Astrocyte of the hippocampus (primary cell): ENCODE measurements at regions not wholly inside any gene's neighbourhood (a gene's known extent, or its start where the extent isn't known, plus 50 kb on each side); places are given as distances from the start of the nearest gene placed in this dataset.

ENCODE experiments used
- DNase-seq: peaks from one replicate; pipeline ENCODE4 v3.0.0; 2011; ENCODE audit warnings: low read depth, low spot score

DNA sequence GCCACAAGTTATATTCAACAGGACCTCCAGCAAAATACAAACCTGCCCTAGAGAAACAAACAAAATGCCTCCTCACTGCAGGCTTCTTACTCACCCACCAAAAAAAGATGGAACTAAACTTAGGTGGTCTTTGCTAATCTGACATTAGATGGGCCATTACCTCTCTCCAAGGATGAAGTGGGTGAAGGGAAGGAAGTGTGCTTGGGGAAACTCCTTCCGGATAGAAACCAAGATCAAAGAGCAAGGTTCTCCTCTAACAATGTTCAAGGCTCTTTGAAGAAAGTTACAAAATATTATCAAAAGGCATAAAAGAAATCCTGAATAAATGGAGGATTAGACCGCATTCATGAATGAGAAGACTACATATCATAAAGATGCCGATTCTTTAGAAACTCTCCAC lies 187.5 kb downstream of the ADSS2 start:
- no peak for DNase-seq

DNA sequence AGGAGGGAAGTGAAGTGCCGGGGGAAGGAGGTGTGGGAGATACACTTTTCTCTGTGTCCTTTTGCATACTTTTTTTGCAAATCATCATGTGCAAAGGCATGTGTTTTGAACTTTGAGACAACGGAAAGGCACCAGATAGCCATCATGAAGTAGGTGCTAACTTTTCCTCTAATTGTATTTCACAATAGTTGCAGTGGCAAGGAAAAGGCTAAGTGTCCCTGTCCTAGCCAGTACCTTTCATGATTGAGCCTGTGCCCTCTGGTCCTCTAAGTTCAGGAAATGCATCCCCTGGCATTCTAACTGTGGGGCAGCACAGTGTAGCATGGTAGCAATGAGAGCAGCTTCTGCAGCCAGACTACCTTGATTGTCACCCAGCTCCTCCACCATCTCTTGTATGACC lies 186.2 kb downstream of the ADSS2 start:
- DNase-seq = no peak

DNA sequence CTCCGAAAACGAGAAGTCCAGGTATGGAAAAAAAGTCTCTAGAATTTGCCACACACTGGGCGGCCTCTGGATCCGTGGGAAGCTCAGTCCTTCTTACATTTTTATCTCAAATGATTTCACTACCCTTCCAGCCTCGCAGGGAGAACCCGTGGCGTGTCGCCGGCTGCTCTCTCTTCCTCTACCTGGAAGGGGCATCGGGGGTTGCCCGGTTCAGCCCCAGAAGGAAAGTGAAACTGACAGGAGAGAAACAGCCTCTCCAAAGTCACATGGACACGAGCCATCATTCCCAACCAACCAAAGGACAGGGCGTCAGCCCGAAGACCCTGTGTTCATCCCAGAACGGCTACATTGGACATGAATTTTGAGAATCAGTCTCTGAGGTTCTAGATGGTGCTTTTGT lies 182.5 kb downstream of the ADSS2 start:
- no peak for DNase-seq

GRCh38 chr1:244271004-244271403 lies 180.7 kb downstream of the ADSS2 start:
- DNase-seq = no peak

GRCh38 chr1:244271691-244272308 lies 179.9 kb downstream of the ADSS2 start:
- peak; percentile 4 for DNase-seq

DNA sequence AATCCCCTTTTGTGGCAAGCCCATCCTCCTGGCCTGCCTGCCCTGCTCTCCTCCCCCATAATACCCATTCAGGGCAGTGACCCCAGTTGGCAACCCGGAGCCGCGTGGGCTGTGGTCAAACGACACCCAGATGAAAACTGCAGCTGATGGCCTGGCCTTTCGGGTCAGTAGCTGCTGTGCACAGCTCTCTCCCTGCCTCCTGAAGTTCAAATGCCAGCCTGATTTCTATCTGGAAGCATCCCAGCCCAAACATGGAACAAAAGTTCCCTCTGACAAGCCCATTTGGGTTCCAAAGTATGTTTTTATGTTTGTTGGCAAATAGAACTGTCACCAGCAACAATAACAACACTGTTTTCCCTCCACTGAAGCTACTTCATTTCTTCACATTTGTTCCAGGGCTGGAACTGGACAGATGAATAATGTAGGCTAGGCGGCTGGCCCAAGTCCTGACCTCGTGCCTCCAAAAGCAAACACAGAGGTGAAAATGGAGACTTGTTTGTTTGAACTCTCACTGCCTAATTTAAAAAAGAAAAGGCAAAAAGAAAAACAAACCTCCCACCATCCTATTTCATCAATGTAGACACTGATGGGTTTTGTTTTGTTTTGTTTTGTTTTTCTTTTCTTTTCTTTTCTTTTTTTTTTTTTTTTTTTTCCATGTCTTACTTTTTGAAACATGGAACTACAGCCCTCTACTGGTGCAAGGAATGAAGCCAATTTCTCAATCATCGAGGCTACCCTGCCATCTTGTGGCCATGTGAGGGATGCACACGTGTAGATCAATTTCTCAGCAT lies 179.0 kb downstream of the ADSS2 start:
- DNase-seq = peak; percentile 94

DNA sequence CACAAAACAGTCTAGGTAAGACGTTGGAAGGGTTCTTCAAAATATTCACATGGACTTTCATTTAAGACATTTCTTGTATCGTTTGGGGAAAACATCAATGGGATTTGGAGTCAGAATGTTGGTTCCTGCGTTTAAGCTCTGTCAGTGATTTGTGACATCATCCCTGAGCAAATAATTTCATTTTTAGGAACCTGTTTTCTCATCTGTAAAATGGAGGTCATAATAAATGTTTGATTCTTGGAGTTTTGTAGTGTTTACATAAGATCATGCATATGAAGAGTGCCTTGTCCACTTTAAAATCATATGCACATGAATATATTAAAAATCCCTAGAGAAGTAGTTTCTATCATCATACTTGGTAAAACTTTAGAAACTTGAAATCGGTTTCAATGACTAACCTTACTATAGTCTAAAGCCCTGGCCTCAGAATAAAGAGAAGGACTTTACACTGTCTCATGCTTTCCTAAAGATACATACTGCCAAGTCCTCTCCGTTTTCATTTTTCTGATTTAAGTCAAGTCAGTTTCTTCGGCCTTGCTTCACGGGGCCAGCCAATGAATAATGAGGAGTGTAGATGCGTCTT lies 178.4 kb downstream of the ADSS2 start:
- DNase-seq = no peak

DNA sequence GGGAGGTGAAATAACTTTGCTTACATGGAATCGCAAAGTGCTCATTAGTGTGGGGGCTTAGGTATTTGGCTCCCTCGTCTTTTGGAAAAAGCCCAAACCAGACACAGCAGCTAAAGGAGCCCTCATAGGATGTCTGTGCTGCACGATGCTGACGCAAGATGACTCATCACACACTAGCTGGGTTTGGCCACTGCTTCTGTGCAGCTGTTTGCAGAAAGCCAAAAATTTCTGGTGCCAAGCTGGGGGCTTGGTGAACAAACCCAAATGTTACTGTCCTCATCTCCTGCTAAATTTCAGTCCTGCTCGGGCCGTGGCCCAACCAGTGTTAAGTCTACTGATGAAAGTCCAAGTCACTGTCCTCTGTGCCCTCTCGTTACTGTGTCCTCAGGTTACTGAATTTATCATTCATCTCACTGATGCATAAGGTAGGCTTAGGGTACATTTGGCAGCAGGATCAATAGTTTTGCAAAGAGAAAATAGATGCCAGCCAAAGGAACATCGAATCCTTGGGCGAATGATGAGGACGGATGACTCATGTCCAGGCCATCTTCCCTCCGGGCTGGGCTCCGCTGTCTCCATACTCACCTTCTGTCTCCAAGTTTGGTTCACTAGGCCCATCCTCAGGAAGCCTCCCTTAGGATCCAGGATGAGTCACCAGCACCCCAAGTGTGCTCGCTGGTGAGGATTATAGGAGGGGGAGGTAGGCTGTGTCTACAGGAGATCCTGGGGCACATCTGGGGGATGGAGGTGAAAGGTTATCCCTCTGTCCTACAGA lies 177.7 kb downstream of the ADSS2 start:
- peak; percentile 98 for DNase-seq

- peak; percentile 13 for DNase-seq
These were observed 175.1 kb downstream of the ADSS2 start for GRCh38 chr1:244276646-244277045.

DNA sequence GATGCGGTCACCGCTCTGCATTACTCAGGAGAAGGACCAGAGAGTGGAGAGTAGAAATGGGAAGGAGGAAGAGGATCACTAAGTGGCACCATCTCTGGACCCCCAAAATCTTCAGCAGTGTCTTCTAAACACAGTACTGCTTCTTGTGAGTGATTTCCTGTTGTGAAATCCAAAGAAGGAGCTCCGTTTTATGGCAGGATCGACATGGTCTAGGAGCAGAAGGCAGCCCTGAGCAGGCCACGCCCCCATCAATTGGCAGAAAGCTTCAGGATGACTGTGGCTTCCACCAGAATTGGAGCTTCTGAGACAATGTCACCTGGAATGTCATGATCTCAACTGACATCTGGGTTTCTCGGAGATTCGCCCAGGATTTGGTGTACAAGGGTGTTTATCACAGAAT lies 171.5 kb downstream of the ADSS2 start:
- no peak for DNase-seq

DNA sequence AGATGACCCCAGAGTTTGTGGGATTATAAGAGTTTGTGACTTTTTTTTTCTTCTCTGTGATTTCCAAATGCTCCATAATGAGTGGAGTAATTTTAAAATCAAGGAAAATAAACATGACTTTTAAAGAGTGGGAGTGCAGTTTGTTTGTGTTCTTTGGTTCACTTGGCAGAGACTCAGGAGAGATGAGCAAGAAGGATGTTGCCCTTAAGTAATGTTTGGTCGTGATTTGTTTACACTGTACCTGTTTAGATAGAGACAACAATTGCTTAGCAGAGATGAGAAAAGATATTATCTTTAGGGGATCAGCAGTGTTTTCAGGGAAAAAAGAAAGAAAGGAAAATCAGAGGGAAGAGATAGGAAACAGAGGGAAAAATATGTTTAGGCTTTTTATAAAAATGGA lies 170.8 kb downstream of the ADSS2 start:
- no peak for DNase-seq

DNA sequence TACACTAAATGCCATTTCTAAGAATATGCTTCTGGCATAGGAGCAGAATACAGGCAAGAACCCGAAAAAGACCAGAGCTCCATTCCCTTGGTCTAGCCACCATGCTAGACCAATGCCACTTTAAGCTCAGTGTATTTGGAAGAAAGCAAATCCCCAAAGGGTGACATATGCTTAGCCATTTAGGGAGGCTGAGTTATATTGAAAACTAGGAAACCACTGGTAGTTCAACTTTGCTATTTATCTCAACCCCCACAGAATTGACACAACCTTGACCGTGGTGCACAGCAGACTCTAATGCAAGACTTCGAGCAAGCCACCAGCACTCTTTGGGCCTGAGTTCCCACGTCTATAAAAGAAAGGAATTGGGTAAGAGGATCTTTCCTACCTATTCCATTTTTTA lies 167.9 kb downstream of the ADSS2 start:
- DNase-seq = no peak

- DNase-seq = no peak
These were observed 167.0 kb downstream of the ADSS2 start for GRCh38 chr1:244284641-244285156.

DNA sequence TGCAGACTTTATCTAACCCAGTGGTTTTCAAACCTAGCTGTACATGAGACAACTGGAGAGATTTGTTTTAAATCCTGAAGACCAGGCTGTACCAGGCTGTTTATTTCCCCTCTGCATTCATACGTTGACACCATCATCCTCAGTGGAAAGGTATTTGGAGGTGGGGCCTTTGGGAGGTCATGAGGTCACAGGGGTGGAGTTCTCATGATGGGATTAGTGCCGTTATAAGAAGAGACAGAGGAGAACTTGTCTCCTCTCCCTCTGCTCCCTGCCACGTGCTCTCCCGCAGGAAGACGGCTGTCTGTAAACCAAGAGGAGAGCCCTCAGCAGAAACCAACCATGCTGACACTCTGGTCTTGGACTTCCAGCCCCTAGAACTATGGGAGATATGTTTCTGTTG lies 165.4 kb downstream of the ADSS2 start:
- DNase-seq = no peak

- DNase-seq = no peak
These were observed 164.0 kb downstream of the ADSS2 start for GRCh38 chr1:244287726-244288125.

- no peak for DNase-seq
These were observed 163.0 kb downstream of the ADSS2 start for GRCh38 chr1:244288663-244289062.

DNA sequence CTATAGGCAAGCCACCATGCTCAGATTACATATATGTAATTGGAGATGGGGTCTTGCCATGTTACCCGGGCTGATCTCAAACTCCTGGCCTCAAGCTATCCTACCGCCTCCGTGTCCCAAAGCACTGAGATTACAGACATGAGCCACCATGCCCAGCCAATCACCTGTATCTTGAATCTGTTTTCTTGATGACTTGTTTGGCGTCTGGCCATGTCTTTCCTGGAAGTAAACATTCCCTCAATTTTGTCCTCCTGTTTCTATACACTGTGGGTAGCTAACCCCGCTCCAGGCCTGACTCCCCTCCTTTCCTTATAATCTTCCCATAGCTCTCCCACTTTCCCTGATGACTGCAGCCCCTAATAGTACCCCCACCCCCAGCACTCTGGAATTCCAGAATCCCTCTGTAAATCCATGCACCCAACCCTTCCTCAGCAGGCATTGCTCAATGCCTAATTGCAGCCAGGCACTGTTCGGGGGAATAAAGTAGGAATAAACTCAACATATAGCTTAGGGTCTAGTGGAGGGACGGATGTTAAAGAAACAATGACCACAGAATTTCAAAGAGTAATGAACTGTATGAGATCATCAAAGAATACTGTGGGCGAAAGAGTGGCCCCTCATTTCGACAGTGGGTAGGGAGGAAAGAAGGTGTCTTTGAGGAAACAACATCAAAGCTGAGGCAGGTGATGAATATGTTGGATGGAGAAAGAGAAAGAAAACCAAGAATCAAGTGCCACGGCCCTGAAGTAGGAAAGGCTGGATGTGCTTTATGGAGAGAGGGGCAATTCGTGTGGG lies 161.5 kb downstream of the ADSS2 start:
- DNase-seq = no peak

- DNase-seq = no peak
These were observed 160.2 kb downstream of the ADSS2 start for GRCh38 chr1:244291236-244292201.

DNA sequence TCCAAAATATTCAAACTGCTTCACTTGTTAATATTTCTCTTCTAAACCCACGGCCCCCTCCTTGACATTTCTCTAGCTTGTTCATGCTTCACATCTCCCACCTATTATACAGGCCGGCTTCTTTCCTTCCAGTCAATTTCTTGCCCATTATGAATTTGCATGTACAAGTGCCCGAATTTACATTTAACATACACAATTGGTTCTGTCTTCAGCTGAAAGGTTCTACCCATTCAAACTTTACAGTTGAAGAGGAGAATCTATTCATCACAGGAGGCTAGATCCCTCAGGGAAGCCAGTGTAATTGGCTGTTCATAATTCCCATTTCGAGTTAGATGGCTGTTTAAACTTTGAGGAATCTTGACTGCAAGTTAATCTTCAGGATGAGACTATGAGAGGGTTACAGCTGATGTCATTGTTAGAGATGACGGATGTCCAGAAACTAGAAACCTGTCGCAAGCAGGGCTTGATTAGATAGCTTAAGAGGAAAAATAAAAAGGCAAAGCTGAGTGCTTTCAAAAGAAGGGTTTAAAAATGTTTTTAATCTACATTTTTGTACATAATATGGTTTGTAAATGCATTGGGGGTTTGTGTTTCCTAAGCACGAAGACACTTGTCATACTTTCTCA lies 157.0 kb downstream of the ADSS2 start:
- DNase-seq = no peak

- no peak for DNase-seq
These were observed 155.7 kb downstream of the ADSS2 start for GRCh38 chr1:244296003-244296402.
